ENCODE measurements at regions not wholly inside any gene's neighbourhood (a gene's known extent, or its start where the extent isn't known, plus 50 kb on each side); places are given as distances from the start of the nearest gene placed in this dataset.
"Not testable (repeated sequence)": the region's sequence is repeated elsewhere in the genome, so short reads cannot be mapped to it uniquely, and the experiment has no call there.

DNA sequence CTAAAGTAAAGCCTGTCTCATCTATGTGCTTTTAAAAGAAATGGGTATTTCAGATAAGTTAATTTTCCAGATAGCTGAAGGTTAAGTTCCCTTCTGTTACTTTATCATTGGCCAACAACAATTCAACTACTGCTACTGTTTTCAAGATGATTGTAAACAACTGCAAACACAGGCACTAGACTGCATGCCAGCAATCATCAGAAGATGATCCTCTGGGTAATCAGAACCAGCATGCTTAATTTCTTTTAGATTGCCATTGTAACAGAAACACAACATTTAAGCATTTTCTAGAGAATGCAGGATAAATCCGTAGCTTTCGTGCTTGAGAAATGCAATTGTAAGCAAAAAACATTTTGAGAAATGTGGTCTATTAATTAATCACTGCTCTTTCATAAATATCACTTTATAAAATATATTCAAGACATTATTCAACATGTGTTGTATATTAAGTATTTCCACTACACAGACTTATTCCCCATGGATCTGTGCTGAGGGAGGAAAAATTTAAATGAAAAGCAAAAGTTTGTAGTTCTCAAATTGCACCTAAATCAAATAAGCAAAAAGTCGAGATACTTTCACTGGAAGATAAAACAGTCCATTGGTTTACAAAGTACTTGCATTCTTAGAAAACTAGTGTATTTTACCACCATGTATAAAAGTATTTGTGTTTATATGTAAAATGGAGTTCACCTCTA lies 133.7 kb downstream of the ATL2 start:
- peaks cover 3% of the 10 kb centered on the region for H3K4me1 Mint-ChIP-seq
- H3K27ac Mint-ChIP-seq (ENCODE audit: unreplicated experiment): no peak overlapping the region
- no peaks in the 10 kb centered on the region for H3K36me3 Mint-ChIP-seq (ENCODE audit: low read depth)
- no peak overlapping the region for H3K4me3 Mint-ChIP-seq
- no peak for TF ChIP-seq CTCF (conservative IDR thresholded peaks at IDR 0.05)
- H3K9me3 Mint-ChIP-seq: no peaks in the 10 kb centered on the region
- no peaks in the 10 kb centered on the region for H3K27me3 Mint-ChIP-seq (ENCODE audit: low read depth)
- DNase-seq (ENCODE audit: low read depth, low spot score): no peak

GRCh38 chr2:38239452-38239851 lies 137.6 kb downstream of the ATL2 start:
- H3K36me3 Mint-ChIP-seq (ENCODE audit: low read depth): peaks cover 7% of the 10 kb centered on the region
- H3K27ac Mint-ChIP-seq (ENCODE audit: unreplicated experiment): no peak overlapping the region
- H3K9me3 Mint-ChIP-seq: peaks cover 8% of the 10 kb centered on the region
- TF ChIP-seq CTCF (conservative IDR thresholded peaks at IDR 0.05): no peak
- H3K27me3 Mint-ChIP-seq (ENCODE audit: low read depth): no peaks in the 10 kb centered on the region
- H3K4me1 Mint-ChIP-seq: no peaks in the 10 kb centered on the region
- no peak for DNase-seq (ENCODE audit: low read depth, low spot score)
- no peak overlapping the region for H3K4me3 Mint-ChIP-seq

DNA sequence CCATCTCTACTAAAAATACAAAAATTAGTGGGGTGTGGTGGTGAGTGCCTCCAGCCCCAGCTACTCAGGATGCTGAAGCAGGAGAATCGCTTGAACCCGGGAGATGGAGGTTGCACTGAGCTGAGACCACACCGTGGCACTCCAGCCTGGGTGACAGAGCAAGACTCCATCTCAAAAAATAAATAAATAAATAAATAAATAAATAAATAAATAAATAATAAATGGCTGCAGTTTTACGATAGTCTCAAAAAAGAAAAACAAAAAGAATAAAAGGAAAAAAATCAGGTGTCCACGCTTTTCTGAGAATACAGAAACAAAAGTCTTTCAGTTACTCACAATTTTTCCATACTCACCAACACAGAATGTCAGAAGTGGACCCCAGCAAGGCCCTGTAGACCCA lies 138.4 kb downstream of the ATL2 start:
- H3K27ac Mint-ChIP-seq (ENCODE audit: unreplicated experiment); H3K4me3 Mint-ChIP-seq; H3K27me3 Mint-ChIP-seq (ENCODE audit: low read depth); H3K36me3 Mint-ChIP-seq (ENCODE audit: low read depth); DNase-seq (ENCODE audit: low read depth, low spot score); H3K4me1 Mint-ChIP-seq: not testable (repeated sequence)
- H3K9me3 Mint-ChIP-seq: peaks cover 13% of the 10 kb centered on the region

DNA sequence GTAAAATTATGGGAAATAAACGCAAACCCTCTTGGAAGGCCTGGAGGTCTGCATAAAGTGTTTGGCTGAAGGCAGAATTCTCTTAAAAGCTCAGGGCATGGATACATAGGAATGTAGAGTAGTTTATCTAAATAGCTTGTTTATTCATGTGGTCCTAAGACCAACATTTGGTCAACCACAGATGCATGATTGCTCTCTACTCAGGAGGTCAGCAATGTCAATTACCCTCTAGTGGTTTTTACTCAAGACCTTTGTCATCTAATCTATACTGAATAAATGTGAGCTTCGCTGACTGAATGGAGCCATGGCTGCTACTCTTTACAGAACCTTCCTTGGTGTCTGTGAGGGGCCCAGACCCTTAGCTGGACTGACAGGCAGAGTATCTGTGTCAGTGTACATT lies 139.8 kb downstream of the ATL2 start:
- TF ChIP-seq CTCF (conservative IDR thresholded peaks at IDR 0.05): no peak
- Mint-ChIP-seq H3K4me3 (no peak overlapping the region), H3K9me3 (peaks cover 13% of the 10 kb centered on the region), H3K27me3 (ENCODE audit: low read depth) (no peaks in the 10 kb centered on the region), H3K27ac (ENCODE audit: unreplicated experiment) (no peak overlapping the region), H3K4me1 (no peaks in the 10 kb centered on the region), H3K36me3 (ENCODE audit: low read depth) (peaks cover 7% of the 10 kb centered on the region)
- DNase-seq (ENCODE audit: low read depth, low spot score): no peak

- no peak for DNase-seq (ENCODE audit: low read depth, low spot score)
- Mint-ChIP-seq H3K4me1 (no peaks in the 10 kb centered on the region), H3K4me3 (no peak overlapping the region), H3K27me3 (ENCODE audit: low read depth) (no peaks in the 10 kb centered on the region), H3K9me3 (peaks cover 13% of the 10 kb centered on the region), H3K36me3 (ENCODE audit: low read depth) (peaks cover 7% of the 10 kb centered on the region), H3K27ac (ENCODE audit: unreplicated experiment) (no peak overlapping the region)
- TF ChIP-seq CTCF (conservative IDR thresholded peaks at IDR 0.05): no peak
These were observed 143.7 kb downstream of the ATL2 start for GRCh38 chr2:38233231-38233983.

GRCh38 chr2:38232454-38232853 lies 144.6 kb downstream of the ATL2 start:
- TF ChIP-seq CTCF (conservative IDR thresholded peaks at IDR 0.05): no peak
- Mint-ChIP-seq H3K4me3 (no peak overlapping the region), H3K4me1 (no peaks in the 10 kb centered on the region), H3K9me3 (peaks cover 13% of the 10 kb centered on the region), H3K36me3 (ENCODE audit: low read depth) (peaks cover 7% of the 10 kb centered on the region), H3K27ac (ENCODE audit: unreplicated experiment) (no peak overlapping the region), H3K27me3 (ENCODE audit: low read depth) (peaks cover 3% of the 10 kb centered on the region)
- no peak for DNase-seq (ENCODE audit: low read depth, low spot score)
